HL-60 (cell line): ENCODE measurements at regions not wholly inside any gene's neighbourhood (a gene's known extent, or its start where the extent isn't known, plus 50 kb on each side); places are given as distances from the start of the nearest gene placed in this dataset.

ENCODE experiments used
- GABPA ChIP-seq: IDR thresholded peaks from 2 replicates; pipeline ENCODE4 v1.6.1; 2012; ENCODE audit warnings: low read depth
- POLR2AphosphoS5 ChIP-seq: IDR thresholded peaks from 2 replicates; pipeline ENCODE4 v1.6.1; 2012; ENCODE audit warnings: low read depth
- SPI1 ChIP-seq: IDR thresholded peaks from 2 replicates; pipeline ENCODE4 v1.6.1; 2012; ENCODE audit warnings: low read depth, mild to moderate bottlenecking, borderline replicate concordance
- TF ChIP-seq, protein P1 (sequence below): IDR thresholded peaks from one replicate; pipeline ENCODE4 v1.5.1; 2011; ENCODE audit warnings: low read length, control low read depth, inconsistent platforms; ENCODE audit not compliant: insufficient read depth
- TF ChIP-seq, protein P2 (sequence below): IDR thresholded peaks from 2 replicates; pipeline ENCODE4 v1.6.1; 2012; ENCODE audit warnings: low read depth; ENCODE audit not compliant: insufficient replicate concordance

DNA sequence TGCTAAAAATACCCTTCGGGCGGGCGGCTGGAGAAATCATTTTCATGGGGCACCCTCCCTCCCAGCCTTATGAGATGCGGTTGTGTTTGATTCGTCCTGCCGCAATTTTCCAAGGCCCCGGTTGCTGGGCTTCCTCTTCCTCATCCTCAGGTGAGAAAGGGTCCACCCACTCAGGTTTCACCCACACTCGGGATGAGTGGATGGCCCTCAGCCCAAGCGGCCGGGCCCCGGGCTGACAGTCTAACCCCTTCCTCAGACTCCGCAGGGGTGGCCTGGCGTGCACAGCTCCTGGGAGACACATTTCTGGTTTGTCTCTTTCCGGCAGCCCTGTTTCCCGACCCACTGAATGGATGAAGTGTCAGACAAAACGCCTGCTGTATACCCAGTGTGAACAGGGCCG, 116.5 kb upstream of the LRPAP1 start:
- TF ChIP-seq, protein P1, sequence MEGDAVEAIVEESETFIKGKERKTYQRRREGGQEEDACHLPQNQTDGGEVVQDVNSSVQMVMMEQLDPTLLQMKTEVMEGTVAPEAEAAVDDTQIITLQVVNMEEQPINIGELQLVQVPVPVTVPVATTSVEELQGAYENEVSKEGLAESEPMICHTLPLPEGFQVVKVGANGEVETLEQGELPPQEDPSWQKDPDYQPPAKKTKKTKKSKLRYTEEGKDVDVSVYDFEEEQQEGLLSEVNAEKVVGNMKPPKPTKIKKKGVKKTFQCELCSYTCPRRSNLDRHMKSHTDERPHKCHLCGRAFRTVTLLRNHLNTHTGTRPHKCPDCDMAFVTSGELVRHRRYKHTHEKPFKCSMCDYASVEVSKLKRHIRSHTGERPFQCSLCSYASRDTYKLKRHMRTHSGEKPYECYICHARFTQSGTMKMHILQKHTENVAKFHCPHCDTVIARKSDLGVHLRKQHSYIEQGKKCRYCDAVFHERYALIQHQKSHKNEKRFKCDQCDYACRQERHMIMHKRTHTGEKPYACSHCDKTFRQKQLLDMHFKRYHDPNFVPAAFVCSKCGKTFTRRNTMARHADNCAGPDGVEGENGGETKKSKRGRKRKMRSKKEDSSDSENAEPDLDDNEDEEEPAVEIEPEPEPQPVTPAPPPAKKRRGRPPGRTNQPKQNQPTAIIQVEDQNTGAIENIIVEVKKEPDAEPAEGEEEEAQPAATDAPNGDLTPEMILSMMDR: no peak
- TF ChIP-seq, protein P2, sequence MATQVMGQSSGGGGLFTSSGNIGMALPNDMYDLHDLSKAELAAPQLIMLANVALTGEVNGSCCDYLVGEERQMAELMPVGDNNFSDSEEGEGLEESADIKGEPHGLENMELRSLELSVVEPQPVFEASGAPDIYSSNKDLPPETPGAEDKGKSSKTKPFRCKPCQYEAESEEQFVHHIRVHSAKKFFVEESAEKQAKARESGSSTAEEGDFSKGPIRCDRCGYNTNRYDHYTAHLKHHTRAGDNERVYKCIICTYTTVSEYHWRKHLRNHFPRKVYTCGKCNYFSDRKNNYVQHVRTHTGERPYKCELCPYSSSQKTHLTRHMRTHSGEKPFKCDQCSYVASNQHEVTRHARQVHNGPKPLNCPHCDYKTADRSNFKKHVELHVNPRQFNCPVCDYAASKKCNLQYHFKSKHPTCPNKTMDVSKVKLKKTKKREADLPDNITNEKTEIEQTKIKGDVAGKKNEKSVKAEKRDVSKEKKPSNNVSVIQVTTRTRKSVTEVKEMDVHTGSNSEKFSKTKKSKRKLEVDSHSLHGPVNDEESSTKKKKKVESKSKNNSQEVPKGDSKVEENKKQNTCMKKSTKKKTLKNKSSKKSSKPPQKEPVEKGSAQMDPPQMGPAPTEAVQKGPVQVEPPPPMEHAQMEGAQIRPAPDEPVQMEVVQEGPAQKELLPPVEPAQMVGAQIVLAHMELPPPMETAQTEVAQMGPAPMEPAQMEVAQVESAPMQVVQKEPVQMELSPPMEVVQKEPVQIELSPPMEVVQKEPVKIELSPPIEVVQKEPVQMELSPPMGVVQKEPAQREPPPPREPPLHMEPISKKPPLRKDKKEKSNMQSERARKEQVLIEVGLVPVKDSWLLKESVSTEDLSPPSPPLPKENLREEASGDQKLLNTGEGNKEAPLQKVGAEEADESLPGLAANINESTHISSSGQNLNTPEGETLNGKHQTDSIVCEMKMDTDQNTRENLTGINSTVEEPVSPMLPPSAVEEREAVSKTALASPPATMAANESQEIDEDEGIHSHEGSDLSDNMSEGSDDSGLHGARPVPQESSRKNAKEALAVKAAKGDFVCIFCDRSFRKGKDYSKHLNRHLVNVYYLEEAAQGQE: no peak
- TF ChIP-seq GABPA (no peak), POLR2AphosphoS5 (no peak), SPI1 (no peak)
